ES-I3 (cell line): ENCODE measurements at regions not wholly inside any gene's neighbourhood (a gene's known extent, or its start where the extent isn't known, plus 50 kb on each side); places are given as distances from the start of the nearest gene placed in this dataset.

ENCODE experiments used
- H3K36me3 ChIP-seq: 2 replicates; pipeline ENCODE4 v1.6.1; 2013; ENCODE audit warnings: mild to moderate bottlenecking, low read length, control low read depth, moderate library complexity; ENCODE audit not compliant: insufficient read depth
- H3K4me1 ChIP-seq: 2 replicates; pipeline ENCODE4 v1.6.1; 2013; ENCODE audit warnings: mild to moderate bottlenecking, control low read depth, low read length; ENCODE audit not compliant: insufficient read depth
- H3K9ac ChIP-seq: 2 replicates; pipeline ENCODE4 v1.6.1; 2013; ENCODE audit warnings: low read depth, mild to moderate bottlenecking, low read length, moderate library complexity
- H3K9me3 ChIP-seq: 2 replicates; pipeline ENCODE4 v1.6.1; 2013; ENCODE audit warnings: mild to moderate bottlenecking, low read length, moderate library complexity; ENCODE audit not compliant: control insufficient read depth, insufficient read depth

GRCh38 chr2:121082191-121082590, 202.8 kb downstream of the TFCP2L1 start:
- Histone ChIP-seq H3K9ac (no peak overlapping the region), H3K36me3 (no peaks in the 10 kb centered on the region)

GRCh38 chr2:121084130-121084680, 200.8 kb downstream of the TFCP2L1 start:
- Histone ChIP-seq H3K9me3 (no peaks in the 10 kb centered on the region), H3K4me1 (no peaks in the 10 kb centered on the region), H3K9ac (no peak overlapping the region), H3K36me3 (no peaks in the 10 kb centered on the region)

More at GRCh38 chr2:121082191-121082590, 202.8 kb downstream of the TFCP2L1 start:
- Histone ChIP-seq H3K4me1 (no peaks in the 10 kb centered on the region), H3K9me3 (no peaks in the 10 kb centered on the region)

- Histone ChIP-seq H3K9ac (no peak overlapping the region), H3K9me3 (no peaks in the 10 kb centered on the region), H3K36me3 (no peaks in the 10 kb centered on the region), H3K4me1 (no peaks in the 10 kb centered on the region)
Measured at GRCh38 chr2:121085801-121086200, 199.2 kb downstream of the TFCP2L1 start.

- Histone ChIP-seq H3K36me3 (no peaks in the 10 kb centered on the region), H3K9ac (no peak overlapping the region), H3K4me1 (no peaks in the 10 kb centered on the region), H3K9me3 (no peaks in the 10 kb centered on the region)
Measured at GRCh38 chr2:121086450-121086849, 198.6 kb downstream of the TFCP2L1 start.

- Histone ChIP-seq H3K36me3 (no peaks in the 10 kb centered on the region), H3K4me1 (no peaks in the 10 kb centered on the region), H3K9me3 (0 out of 2 replicates have a peak, but pooled peaks cover 1% of the 10 kb centered on the region), H3K9ac (no peak overlapping the region)
Measured at GRCh38 chr2:121087117-121087516, 197.9 kb downstream of the TFCP2L1 start.

GRCh38 chr2:121088251-121089165, 196.5 kb downstream of the TFCP2L1 start:
- Histone ChIP-seq H3K9me3 (0 out of 2 replicates have a peak, but pooled peaks cover 3% of the 10 kb centered on the region), H3K9ac (no peak overlapping the region), H3K4me1 (no peaks in the 10 kb centered on the region), H3K36me3 (no peaks in the 10 kb centered on the region)

- H3K4me1 ChIP-seq = no peaks in the 10 kb centered on the region
- H3K9ac ChIP-seq = no peak overlapping the region
- H3K36me3 ChIP-seq = no peaks in the 10 kb centered on the region
- 0 out of 2 replicates have a peak, but pooled peaks cover 3% of the 10 kb centered on the region for H3K9me3 ChIP-seq
Measured at GRCh38 chr2:121089166-121089510, 195.9 kb downstream of the TFCP2L1 start.

- 0 out of 2 replicates have a peak, but pooled peaks cover 3% of the 10 kb centered on the region for H3K9me3 ChIP-seq
- H3K4me1 ChIP-seq = no peaks in the 10 kb centered on the region
- no peak overlapping the region for H3K9ac ChIP-seq
- H3K36me3 ChIP-seq = no peaks in the 10 kb centered on the region
Measured at GRCh38 chr2:121090088-121090715, 194.8 kb downstream of the TFCP2L1 start.

- H3K9ac ChIP-seq = no peak overlapping the region
- H3K4me1 ChIP-seq = no peaks in the 10 kb centered on the region
- H3K9me3 ChIP-seq = 0 out of 2 replicates have a peak, but pooled peaks cover 3% of the 10 kb centered on the region
- H3K36me3 ChIP-seq = no peaks in the 10 kb centered on the region
Measured at GRCh38 chr2:121092095-121092494, 192.9 kb downstream of the TFCP2L1 start.

GRCh38 chr2:121093692-121094091, 191.3 kb downstream of the TFCP2L1 start:
- Histone ChIP-seq H3K36me3 (no peaks in the 10 kb centered on the region), H3K9ac (no peak overlapping the region), H3K9me3 (0 out of 2 replicates have a peak, but pooled peaks cover 3% of the 10 kb centered on the region), H3K4me1 (no peaks in the 10 kb centered on the region)

GRCh38 chr2:121094101-121094500, 190.9 kb downstream of the TFCP2L1 start:
- H3K9me3 ChIP-seq = 0 out of 2 replicates have a peak, but pooled peaks cover 3% of the 10 kb centered on the region
- no peaks in the 10 kb centered on the region for H3K36me3 ChIP-seq
- H3K9ac ChIP-seq = no peak overlapping the region
- H3K4me1 ChIP-seq = no peaks in the 10 kb centered on the region

GRCh38 chr2:121094845-121095244, 190.2 kb downstream of the TFCP2L1 start:
- H3K9ac ChIP-seq = no peak overlapping the region
- no peaks in the 10 kb centered on the region for H3K36me3 ChIP-seq
- no peaks in the 10 kb centered on the region; the same call in 1 of the 2 replicates for H3K4me1 ChIP-seq
- 0 out of 2 replicates have a peak, but pooled peaks cover 3% of the 10 kb centered on the region for H3K9me3 ChIP-seq

- Histone ChIP-seq H3K36me3 (no peaks in the 10 kb centered on the region), H3K9ac (no peak overlapping the region), H3K4me1 (no peaks in the 10 kb centered on the region; the same call in 1 of the 2 replicates), H3K9me3 (0 out of 2 replicates have a peak, but pooled peaks cover 3% of the 10 kb centered on the region)
Measured at GRCh38 chr2:121095257-121096080, 189.5 kb downstream of the TFCP2L1 start.

GRCh38 chr2:121096611-121097010, 188.4 kb downstream of the TFCP2L1 start:
- Histone ChIP-seq H3K9ac (no peak overlapping the region), H3K36me3 (no peaks in the 10 kb centered on the region), H3K9me3 (0 out of 2 replicates have a peak, but pooled peaks cover 3% of the 10 kb centered on the region), H3K4me1 (no peaks in the 10 kb centered on the region; the same call in 1 of the 2 replicates)
